GM23338 (cell line): ENCODE measurements at regions not wholly inside any gene's neighbourhood (a gene's known extent, or its start where the extent isn't known, plus 50 kb on each side); places are given as distances from the start of the nearest gene placed in this dataset.
A peak's percentile ranks its signal among the peaks of the same experiment; 100 is the strongest.

Experiments used
- ATAC-seq: fragments of 200-7000 bp; cut with Tn5 transposase; 3 replicates; pipeline ENCODE4 v1.9.1; 2020
- DNase-seq: peaks from one replicate; pipeline ENCODE4 v3.0.0-alpha.2; 2015; ENCODE audit warnings: low spot score
- H2AFZ ChIP-seq: fragments of 200-600 bp; sonication (generic); 2 replicates; pipeline ENCODE4 v1.8.0; 2016; ENCODE audit warnings: antibody characterized with exemption, mild to moderate bottlenecking, moderate library complexity
- H3F3A ChIP-seq: fragments of 200-600 bp; sonication (generic); replicated peaks from 2 replicates; pipeline ENCODE4 v1.8.0; 2017; ENCODE audit warnings: antibody characterized with exemption, mixed run types, low read depth
- H3K27ac ChIP-seq: fragments of 200-600 bp; sonication (generic); 2 replicates; pipeline ENCODE4 v1.6.1; 2016; ENCODE audit warnings: low read depth
- H3K27me3 ChIP-seq: fragments of 200-600 bp; sonication (generic); 2 replicates; pipeline ENCODE4 v1.8.0; 2016; ENCODE audit warnings: mild to moderate bottlenecking, mixed run types, moderate library complexity; ENCODE audit not compliant: insufficient read depth
- H3K36me3 ChIP-seq: fragments of 200-600 bp; sonication (generic); 2 replicates; pipeline ENCODE4 v1.8.0; 2016; ENCODE audit warnings: mild to moderate bottlenecking; ENCODE audit not compliant: insufficient read depth
- H3K4me1 ChIP-seq: fragments of 200-600 bp; sonication (generic); 2 replicates; pipeline ENCODE4 v1.8.0; 2016; ENCODE audit warnings: mild to moderate bottlenecking, moderate library complexity; ENCODE audit not compliant: insufficient read depth
- H3K4me2 ChIP-seq: fragments of 200-600 bp; sonication (generic); 2 replicates; pipeline ENCODE4 v1.7.1; 2017; ENCODE audit warnings: mixed run types
- H3K4me3 ChIP-seq: fragments of 200-600 bp; sonication (generic); 2 replicates; pipeline ENCODE4 v1.6.1; 2016; ENCODE audit warnings: mixed run types
- H3K79me2 ChIP-seq: fragments of 200-600 bp; sonication (generic); replicated peaks from 2 replicates; pipeline ENCODE4 v1.8.0; 2017; ENCODE audit warnings: mild to moderate bottlenecking; ENCODE audit not compliant: insufficient read depth
- H3K9me2 ChIP-seq: fragments of 200-600 bp; sonication (generic); 2 replicates; pipeline ENCODE4 v1.8.0; 2017; ENCODE audit not compliant: insufficient read depth
- H4K20me1 ChIP-seq: fragments of 200-600 bp; sonication (generic); replicated peaks from 2 replicates; pipeline ENCODE4 v1.8.0; 2017; ENCODE audit warnings: mild to moderate bottlenecking; ENCODE audit not compliant: insufficient read depth
- H3K27ac Mint-ChIP-seq: 2 replicates; pipeline ENCODE4 v1.8.0; 2020; ENCODE audit warnings: inconsistent platforms, mild to moderate bottlenecking, moderate library complexity, mixed read lengths
- H3K27me3 Mint-ChIP-seq: 3 replicates; pipeline ENCODE4 v1.8.0; 2022; ENCODE audit warnings: low read depth, mild to moderate bottlenecking, moderate library complexity, mixed read lengths, inconsistent platforms; ENCODE audit not compliant: insufficient read depth, poor library complexity
- H3K36me3 Mint-ChIP-seq: 3 replicates; pipeline ENCODE4 v1.8.0; 2021; ENCODE audit warnings: low read depth, mild to moderate bottlenecking, inconsistent platforms, moderate library complexity, mixed read lengths
- H3K4me1 Mint-ChIP-seq: 3 replicates; pipeline ENCODE4 v1.8.0; 2020; ENCODE audit warnings: mild to moderate bottlenecking, inconsistent platforms, mixed read lengths
- H3K4me3 Mint-ChIP-seq: 3 replicates; pipeline ENCODE4 v1.8.0; 2021; ENCODE audit warnings: moderate library complexity, mild to moderate bottlenecking, inconsistent platforms, mixed read lengths
- H3K9me3 Mint-ChIP-seq: 3 replicates; pipeline ENCODE4 v1.8.0; 2020; ENCODE audit warnings: moderate library complexity, mild to moderate bottlenecking, inconsistent platforms, mixed read lengths
- EZH2phosphoT487 ChIP-seq: fragments of 200-600 bp; sonication (generic); IDR thresholded peaks from one replicate; pipeline ENCODE4 v1.8.1; 2018; ENCODE audit warnings: antibody characterized with exemption; ENCODE audit not compliant: unreplicated experiment
- NANOG ChIP-seq: IDR thresholded peaks from 2 replicates; pipeline ENCODE4 v1.6.1; 2016; ENCODE audit warnings: antibody characterized with exemption, borderline replicate concordance
- ZNF331 ChIP-seq: fragments of 250-450 bp; sonication (Bioruptor Pico); IDR thresholded peaks from 2 replicates; pipeline ENCODE4 v1.5.0; 2020; ENCODE audit warnings: low read depth, mild to moderate bottlenecking, moderate library complexity
- TF ChIP-seq, protein P1 (sequence below): IDR thresholded peaks from 2 replicates; pipeline ENCODE4 v1.6.1; 2016; ENCODE audit warnings: antibody characterized with exemption
- TF ChIP-seq, protein P2 (sequence below), 2 experiments: fragments of 200-600 bp in 1 of 2; sonication (generic) in 1 of 2; conservative IDR thresholded peaks; 2 replicates each; pipeline versions ENCODE4 v1.5.1 to v1.6.1; 2016 to 2017; ENCODE audit warnings: antibody characterized with exemption in 2 of 2, low read depth in 2 of 2, mild to moderate bottlenecking in 2 of 2, moderate library complexity in 1 of 2

GRCh38 chr7:138350701-138351357 lies 109.2 kb upstream of the TRIM24 start:
- no peaks in the 10 kb centered on the region for H3K27me3 Mint-ChIP-seq
- ATAC-seq = no peak

GRCh38 chr7:138352570-138353461 lies 107.2 kb upstream of the TRIM24 start:
- Mint-ChIP-seq H3K4me1 (no peaks in the 10 kb centered on the region; the same call in 2 of the 3 replicates), H3K27ac (no peak overlapping the region), H3K9me3 (peaks cover 14% of the 10 kb centered on the region), H3K27me3 (peaks cover 4% of the 10 kb centered on the region), H3K36me3 (peaks cover 19% of the 10 kb centered on the region), H3K4me3 (no peak overlapping the region)
- Histone ChIP-seq H3K27ac (no peak overlapping the region), H3K79me2 (no peaks in the 10 kb centered on the region), H2AFZ (peak overlapping the region; percentile 87), H3K4me1 (no peaks in the 10 kb centered on the region), H4K20me1 (no peaks in the 10 kb centered on the region), H3K36me3 (no peaks in the 10 kb centered on the region), H3K4me2 (no peak overlapping the region), H3K27me3 (no peaks in the 10 kb centered on the region), H3F3A (no peaks in the 10 kb centered on the region), H3K9me2 (no peaks in the 10 kb centered on the region; the same call in 1 of the 2 replicates), H3K4me3 (no peak overlapping the region)
- TF ChIP-seq, protein P1, sequence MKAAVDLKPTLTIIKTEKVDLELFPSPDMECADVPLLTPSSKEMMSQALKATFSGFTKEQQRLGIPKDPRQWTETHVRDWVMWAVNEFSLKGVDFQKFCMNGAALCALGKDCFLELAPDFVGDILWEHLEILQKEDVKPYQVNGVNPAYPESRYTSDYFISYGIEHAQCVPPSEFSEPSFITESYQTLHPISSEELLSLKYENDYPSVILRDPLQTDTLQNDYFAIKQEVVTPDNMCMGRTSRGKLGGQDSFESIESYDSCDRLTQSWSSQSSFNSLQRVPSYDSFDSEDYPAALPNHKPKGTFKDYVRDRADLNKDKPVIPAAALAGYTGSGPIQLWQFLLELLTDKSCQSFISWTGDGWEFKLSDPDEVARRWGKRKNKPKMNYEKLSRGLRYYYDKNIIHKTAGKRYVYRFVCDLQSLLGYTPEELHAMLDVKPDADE = no peak
- TF ChIP-seq, protein P2, sequence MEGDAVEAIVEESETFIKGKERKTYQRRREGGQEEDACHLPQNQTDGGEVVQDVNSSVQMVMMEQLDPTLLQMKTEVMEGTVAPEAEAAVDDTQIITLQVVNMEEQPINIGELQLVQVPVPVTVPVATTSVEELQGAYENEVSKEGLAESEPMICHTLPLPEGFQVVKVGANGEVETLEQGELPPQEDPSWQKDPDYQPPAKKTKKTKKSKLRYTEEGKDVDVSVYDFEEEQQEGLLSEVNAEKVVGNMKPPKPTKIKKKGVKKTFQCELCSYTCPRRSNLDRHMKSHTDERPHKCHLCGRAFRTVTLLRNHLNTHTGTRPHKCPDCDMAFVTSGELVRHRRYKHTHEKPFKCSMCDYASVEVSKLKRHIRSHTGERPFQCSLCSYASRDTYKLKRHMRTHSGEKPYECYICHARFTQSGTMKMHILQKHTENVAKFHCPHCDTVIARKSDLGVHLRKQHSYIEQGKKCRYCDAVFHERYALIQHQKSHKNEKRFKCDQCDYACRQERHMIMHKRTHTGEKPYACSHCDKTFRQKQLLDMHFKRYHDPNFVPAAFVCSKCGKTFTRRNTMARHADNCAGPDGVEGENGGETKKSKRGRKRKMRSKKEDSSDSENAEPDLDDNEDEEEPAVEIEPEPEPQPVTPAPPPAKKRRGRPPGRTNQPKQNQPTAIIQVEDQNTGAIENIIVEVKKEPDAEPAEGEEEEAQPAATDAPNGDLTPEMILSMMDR (conservative IDR thresholded peaks at IDR 0.05; ENCODE audit: low read depth in 2 of 2) = no peak
- no peak for TF ChIP-seq NANOG
- DNase-seq (no peak), ATAC-seq (no peak)

More at GRCh38 chr7:138350701-138351357, 109.2 kb upstream of the TRIM24 start:
- no peak for DNase-seq
- Mint-ChIP-seq H3K9me3 (peaks cover 32% of the 10 kb centered on the region), H3K36me3 (peaks cover 33% of the 10 kb centered on the region), H3K4me3 (no peak overlapping the region), H3K27ac (no peak overlapping the region), H3K4me1 (no peaks in the 10 kb centered on the region; the same call in 2 of the 3 replicates)
- H3K4me3 ChIP-seq = no peak overlapping the region
- no peaks in the 10 kb centered on the region; the same call in 1 of the 2 replicates for H3K9me2 ChIP-seq
- no peak overlapping the region for H3K27ac ChIP-seq
- no peaks in the 10 kb centered on the region for H3K36me3 ChIP-seq
- H3K27me3 ChIP-seq = no peaks in the 10 kb centered on the region
- H3K4me1 ChIP-seq = no peaks in the 10 kb centered on the region
- peak overlapping the region; percentile 52; the same call in 1 of the 2 replicates for H2AFZ ChIP-seq
- no peaks in the 10 kb centered on the region for H3K79me2 ChIP-seq
- TF ChIP-seq EZH2phosphoT487 (no peak), ZNF331 (CRISPR knock-in tag) (no peak)
- TF ChIP-seq, protein P1 = no peak
- TF ChIP-seq, protein P2 (conservative IDR thresholded peaks at IDR 0.05; ENCODE audit: low read depth in 2 of 2) = no peak
- H3K4me2 ChIP-seq = no peak overlapping the region
- H4K20me1 ChIP-seq = no peaks in the 10 kb centered on the region
- H3F3A ChIP-seq = no peaks in the 10 kb centered on the region
